GM18868 (cell line): ENCODE measurements at regions not wholly inside any gene's neighbourhood (a gene's known extent, or its start where the extent isn't known, plus 50 kb on each side); places are given as distances from the start of the nearest gene placed in this dataset.

ENCODE experiments used
- ATAC-seq: cut with Tn5 transposase; IDR thresholded peaks from one replicate; pipeline ENCODE4 v1.9.1; 2021; ENCODE audit warnings: mild to moderate bottlenecking, moderate library complexity; ENCODE audit not compliant: unreplicated experiment

GRCh38 chr2:102078773-102079172 lies 63.8 kb upstream of the IL1R1 start:
- no peak for ATAC-seq

DNA sequence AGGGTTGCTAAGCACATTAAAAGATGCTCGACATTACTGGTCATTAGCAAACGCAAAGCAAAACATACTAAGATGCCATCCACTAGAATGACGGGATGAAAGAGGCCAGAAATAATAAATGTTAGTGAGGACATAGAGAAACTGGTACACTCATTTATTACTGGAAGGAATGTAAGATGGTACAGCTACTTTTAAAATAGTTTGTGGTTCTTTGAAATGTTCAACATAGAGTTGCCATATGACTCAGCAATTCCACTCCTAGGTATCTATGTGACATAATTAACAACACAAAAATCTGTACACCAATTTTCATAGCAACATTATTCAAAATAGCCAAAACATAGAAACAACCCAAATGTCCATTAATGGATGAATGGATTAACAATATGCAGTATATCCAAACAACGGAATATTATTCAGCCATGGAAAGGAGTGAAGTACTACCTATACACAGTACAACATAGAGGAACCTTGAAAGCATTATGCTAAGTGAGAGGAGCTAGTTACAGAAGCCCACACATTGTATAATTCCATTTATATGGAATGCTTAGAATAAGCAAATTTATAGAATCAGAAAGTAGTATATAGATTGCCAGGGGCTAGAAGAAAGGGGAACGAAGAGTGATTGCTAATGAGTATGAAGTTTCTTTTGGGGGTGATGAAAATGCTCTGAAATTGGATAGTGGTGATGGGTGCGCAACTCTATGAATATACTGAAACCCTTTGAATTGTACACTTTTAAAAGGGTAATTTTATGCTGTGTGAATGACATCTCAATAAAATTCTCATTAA lies 61.9 kb upstream of the IL1R1 start:
- ATAC-seq = peak; percentile 61

DNA sequence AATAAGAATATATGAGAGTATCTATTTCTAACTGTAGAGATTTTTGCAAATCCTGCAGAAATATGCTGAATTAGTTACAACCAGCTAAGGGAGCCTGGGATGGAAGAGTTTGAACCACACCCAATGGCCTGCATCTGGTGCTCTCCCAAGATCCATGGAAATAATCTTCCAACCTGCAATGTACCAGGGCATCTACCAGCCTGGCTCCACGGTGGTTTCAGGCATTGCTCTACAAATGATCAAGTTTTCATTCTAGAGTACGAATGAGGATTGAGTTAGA lies 61.4 kb upstream of the IL1R1 start:
- ATAC-seq = no peak

GRCh38 chr2:102081606-102082005 lies 60.9 kb upstream of the IL1R1 start:
- ATAC-seq = no peak

GRCh38 chr2:102082571-102083392 lies 59.8 kb upstream of the IL1R1 start:
- ATAC-seq = peak; percentile 81

- ATAC-seq = no peak
Observed at GRCh38 chr2:102083393-102083703, 59.2 kb upstream of the IL1R1 start.

DNA sequence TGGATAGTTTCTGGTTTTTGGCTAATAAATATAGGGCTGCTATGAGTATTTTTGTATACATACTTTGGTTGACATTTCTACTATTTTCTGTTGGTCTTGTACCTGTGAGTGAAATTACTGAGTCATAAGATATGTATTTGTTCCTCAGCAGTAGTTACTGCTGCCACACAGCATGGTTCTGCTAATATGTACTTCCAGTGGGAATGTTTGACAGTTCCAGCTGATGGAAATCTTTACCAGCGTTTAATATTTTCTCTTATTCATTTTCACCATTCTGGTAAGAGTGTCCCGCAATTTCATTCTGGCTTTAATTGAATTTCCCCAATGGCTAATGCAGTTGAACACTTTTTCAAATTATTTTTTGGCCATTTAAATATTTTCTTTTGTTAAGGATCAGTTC lies 57.9 kb upstream of the IL1R1 start:
- ATAC-seq = no peak

GRCh38 chr2:102085238-102085637 lies 57.3 kb upstream of the IL1R1 start:
- no peak for ATAC-seq

- no peak for ATAC-seq
Observed at GRCh38 chr2:102086150-102086872, 56.2 kb upstream of the IL1R1 start.

- no peak for ATAC-seq
Observed at GRCh38 chr2:102091121-102091520, 51.4 kb upstream of the IL1R1 start.

DNA sequence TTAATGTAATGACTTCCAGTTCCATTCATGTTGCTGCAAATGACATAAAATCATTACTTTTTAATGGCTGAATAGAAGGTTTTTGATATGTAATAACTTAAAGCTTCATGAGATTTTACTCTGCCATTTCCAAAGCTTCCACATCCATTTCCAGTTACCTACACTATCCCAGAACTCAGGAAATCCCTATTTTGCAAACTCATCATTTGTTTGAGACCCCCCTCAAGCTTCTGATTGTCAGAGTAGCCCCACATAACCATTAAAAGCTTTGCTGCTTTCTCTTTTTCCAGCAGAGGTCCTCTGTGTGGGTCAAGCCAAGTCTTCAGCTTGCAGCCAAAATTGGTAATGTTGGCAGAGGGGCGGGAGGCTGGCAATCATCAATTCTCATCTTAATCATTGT lies 50.6 kb upstream of the IL1R1 start:
- no peak for ATAC-seq

GRCh38 chr2:102092535-102092934 lies 50.0 kb upstream of the IL1R1 start:
- ATAC-seq = no peak
